NCI-H1436 (cell line): ENCODE measurements at regions not wholly inside any gene's neighbourhood (a gene's known extent, or its start where the extent isn't known, plus 50 kb on each side); places are given as distances from the start of the nearest gene placed in this dataset.

ENCODE experiments used
- DNase-seq: peaks from one replicate; lab custom pipeline; 2025; lab: John Stamatoyannopoulos, UW

DNA sequence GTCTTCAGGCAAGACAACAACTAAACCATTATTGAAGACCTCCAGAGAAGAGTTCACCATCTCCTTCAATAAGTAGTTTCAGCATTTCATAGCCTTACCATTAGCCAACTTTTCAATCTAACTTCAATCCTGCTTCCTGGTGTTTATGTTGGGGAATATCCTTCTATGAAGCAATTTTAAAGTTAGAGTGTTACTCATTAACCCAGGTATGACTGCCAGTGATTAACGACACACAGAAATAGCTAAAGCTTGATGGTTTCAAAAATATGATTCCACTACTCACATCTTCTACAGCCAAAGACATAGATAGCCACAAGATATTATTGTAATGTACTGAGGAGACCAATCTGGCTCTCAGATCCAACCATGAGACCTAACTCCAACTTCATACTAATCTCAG lies 403.2 kb downstream of the EFNB2 start:
- no peak for DNase-seq

GRCh38 chr13:106129993-106130392 lies 405.5 kb downstream of the EFNB2 start:
- DNase-seq, result no peak

GRCh38 chr13:106129273-106129672 lies 406.2 kb downstream of the EFNB2 start:
- DNase-seq, result peak; percentile 22

DNA sequence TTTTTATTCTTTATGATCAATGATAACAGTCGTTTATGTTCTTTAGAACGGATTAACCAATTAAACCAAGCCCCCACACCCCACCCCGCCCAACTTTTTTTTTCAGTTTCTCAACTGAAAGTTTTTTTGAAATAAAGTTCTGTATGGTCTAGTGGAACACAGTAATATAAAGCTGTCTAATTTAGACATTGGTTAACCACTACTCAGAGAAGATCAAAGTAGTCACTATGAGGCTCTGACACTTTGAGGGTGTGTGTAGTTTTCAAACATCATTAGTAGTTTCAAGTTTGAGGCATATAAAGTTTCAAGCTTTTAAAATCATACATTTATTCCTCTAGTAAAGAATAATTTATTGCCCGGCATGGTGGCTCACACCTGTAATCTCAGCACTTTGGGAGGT lies 413.2 kb downstream of the EFNB2 start:
- DNase-seq, result no peak

GRCh38 chr13:106121173-106121754 lies 414.2 kb downstream of the EFNB2 start:
- DNase-seq, result no peak

DNA sequence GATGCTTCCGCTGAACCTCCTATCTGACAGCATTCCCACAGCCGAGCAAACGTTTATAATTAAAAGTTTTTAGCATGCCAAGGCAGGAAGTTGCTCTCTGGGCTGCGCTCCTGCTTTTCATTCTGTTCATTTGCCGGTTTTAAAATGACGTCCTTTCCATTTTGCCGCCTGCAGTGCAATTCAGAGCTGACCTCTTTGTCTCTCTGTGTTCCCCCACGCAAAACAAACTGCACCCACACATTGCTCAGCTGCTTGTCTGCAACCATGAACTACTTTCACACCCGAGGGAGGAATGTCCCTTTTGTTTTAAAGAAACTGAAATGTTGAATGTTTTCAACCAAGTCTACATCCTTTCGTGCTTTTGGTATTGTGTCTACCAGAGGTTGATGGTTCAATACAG lies 416.5 kb downstream of the EFNB2 start:
- no peak for DNase-seq

- DNase-seq, result no peak
These were observed 417.4 kb downstream of the EFNB2 start for GRCh38 chr13:106118050-106118449.

GRCh38 chr13:106117640-106118039 lies 417.8 kb downstream of the EFNB2 start:
- no peak for DNase-seq

DNA sequence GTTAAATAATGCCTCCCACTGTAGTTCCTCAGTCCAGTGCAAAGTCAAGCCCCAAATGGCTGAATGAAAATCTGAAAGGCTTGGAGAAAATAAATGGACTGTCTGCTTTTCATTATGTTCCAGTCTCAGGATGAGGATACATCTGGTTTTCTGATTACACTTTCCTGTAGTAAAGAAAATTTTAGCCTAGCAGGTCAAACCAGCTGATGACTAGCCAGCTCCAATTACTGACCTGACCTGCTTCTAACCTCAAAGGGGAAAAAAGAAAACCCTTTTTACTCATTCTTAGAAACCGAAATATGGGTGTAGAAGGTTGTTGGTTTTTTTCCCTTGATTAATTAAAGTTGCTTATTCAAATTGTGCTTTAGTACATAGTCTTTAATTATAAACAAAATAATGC lies 418.4 kb downstream of the EFNB2 start:
- DNase-seq, result no peak

GRCh38 chr13:106115081-106115480 lies 420.4 kb downstream of the EFNB2 start:
- DNase-seq, result no peak

DNA sequence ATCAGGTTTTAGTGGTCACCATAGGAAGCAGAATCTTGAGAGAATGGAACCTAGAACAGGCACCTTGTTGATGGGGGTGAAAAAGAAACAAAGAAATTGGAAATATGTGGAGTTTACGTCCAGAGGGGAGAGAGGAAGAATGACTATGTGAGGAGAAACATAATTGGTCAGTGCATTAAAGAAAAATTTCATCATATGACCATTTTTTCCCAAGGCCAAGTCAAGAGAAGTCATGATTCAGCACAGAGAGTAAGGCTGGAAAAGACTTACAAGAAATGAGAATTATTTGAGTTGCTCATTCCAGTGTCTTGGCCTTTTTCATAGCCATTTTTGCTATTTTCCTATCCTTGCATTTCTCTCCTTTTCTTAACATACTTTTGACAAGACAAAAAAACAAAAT lies 421.7 kb downstream of the EFNB2 start:
- DNase-seq, result no peak

DNA sequence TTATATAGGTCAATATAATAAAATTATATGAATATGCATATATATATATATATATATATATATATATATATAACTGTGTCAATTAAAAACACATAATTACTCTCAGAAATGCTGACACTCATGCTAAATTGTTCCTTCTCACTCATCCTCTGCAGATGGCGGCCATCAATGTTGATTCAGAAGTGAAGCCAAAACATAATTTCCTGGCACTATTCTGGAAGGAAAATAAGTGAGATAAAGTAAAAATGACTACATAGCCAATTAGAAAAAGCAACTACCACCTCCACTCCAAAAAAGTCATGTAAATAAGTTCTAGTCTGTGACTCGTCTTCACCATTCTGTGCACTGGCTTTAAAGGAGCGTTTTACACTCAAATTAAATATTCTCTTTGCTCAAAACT lies 423.3 kb downstream of the EFNB2 start:
- no peak for DNase-seq

DNA sequence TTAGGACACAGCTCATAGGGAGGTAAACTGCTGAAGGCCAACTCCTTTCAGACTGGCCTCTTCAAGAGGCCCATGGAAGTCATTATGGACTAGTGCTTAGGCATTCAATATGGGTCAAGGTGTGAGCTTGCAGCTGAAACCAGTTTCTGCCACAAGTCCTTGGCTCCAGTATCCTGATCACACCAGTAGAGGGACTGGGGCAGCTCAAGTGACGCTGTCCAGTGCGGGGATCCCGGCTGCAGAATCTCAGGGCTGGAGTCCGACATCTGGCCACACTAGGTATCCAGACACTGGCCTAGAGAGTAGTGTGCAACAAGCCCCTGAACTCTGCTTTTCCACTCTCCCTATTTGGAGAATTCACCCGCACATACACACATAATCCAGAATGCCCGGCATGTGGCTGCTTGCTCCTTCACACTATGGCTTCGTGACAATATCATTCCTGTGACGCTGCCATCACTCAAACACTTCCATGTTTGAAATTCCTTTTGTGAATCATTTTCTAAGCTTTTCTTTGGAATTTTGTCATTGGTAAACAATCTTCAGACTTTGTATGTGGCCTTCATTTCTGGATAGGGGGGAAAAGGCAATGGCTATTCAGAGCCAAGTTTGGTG lies 425.1 kb downstream of the EFNB2 start:
- DNase-seq, result no peak

DNA sequence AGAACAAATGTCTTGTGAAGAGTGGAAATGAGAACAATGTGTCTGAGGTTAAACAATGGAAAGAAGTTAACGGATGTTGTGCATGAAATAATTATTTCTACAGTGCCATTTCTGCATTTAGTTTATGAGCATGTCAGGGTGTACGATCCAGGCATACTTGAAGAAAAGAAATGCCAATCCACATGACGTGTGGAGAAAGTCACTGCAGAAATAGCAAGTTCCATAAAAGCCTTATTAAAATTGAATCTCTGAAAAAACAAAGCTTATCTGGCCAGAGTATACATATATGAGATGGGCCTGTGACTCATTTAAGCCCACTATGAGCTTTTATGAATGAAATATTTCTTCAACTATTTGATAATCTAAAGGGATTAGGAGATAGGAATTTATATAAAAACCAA lies 426.1 kb downstream of the EFNB2 start:
- no peak for DNase-seq

GRCh38 chr13:106108346-106108745 lies 427.1 kb downstream of the EFNB2 start:
- DNase-seq, result no peak

DNA sequence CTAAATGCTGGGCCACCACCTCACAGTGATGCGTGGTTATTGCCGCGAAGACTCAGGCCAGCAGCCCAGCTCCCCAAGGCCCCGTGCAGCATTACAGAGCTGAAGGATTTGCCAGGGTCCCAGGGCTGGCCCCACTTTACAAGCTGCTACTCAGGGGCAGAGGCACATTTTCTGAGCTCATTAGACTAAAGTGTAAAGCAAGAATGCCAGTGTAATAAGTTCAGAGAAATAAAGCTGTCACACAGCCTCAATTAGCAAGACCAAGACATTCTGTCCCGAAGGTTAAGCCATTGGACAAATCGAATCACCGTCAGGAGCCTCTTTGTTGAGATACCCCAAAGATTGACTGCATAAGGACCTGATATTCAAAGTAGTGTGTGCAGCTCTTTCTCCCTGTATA lies 428.4 kb downstream of the EFNB2 start:
- DNase-seq, result no peak

- DNase-seq, result no peak
These were observed 430.3 kb downstream of the EFNB2 start for GRCh38 chr13:106105153-106105552.

GRCh38 chr13:106104281-106104901 lies 431.1 kb downstream of the EFNB2 start:
- DNase-seq, result no peak

DNA sequence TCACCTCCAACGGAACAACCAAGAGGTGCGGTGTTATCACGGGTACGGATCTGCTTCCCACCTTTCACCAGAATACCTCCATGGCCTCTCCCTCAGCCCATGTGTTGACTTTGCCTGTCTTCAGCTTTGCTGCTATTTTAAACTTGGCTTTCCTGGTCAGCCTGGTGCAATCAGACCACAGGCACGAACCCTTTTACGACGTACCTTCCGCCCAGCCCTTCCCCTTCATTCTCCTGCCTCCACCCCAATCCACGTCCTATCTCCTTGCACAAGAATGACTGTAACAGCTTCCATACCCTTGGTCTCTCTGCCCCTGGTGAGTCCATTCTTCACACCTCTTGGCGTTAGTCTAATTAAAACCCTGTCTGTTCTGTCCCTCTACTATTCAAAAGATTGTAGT lies 431.7 kb downstream of the EFNB2 start:
- DNase-seq, result no peak

- DNase-seq, result no peak
These were observed 432.7 kb downstream of the EFNB2 start for GRCh38 chr13:106102786-106103185.

- DNase-seq, result no peak
These were observed 434.3 kb downstream of the EFNB2 start for GRCh38 chr13:106101201-106101600.

GRCh38 chr13:106100171-106100919 lies 435.1 kb downstream of the EFNB2 start:
- peak; percentile 20 for DNase-seq

- no peak for DNase-seq
These were observed 435.7 kb downstream of the EFNB2 start for GRCh38 chr13:106099765-106100164.
